Upper lobe of left lung (tissue), 4 donors: ENCODE measurements at regions not wholly inside any gene's neighbourhood (a gene's known extent, or its start where the extent isn't known, plus 50 kb on each side); places are given as distances from the start of the nearest gene placed in this dataset.
"Not testable (repeated sequence)": the region's sequence is repeated elsewhere in the genome, so short reads cannot be mapped to it uniquely, and the experiment has no call there.

Experiments
- CTCF ChIP-seq, 6 experiments: fragments of 450-650 bp in 4 of 6; fragments of 200-600 bp in 2 of 6; sonication (generic) in 2 of 6; IDR thresholded peaks; one replicate each; pipeline ENCODE4 v1.5.1; 2016 to 2019; ENCODE audit warnings: antibody characterized with exemption in 6 of 6
- EP300 ChIP-seq, 4 donors: sonication (generic); formaldehyde crosslinking; IDR thresholded peaks; one replicate each; pipeline ENCODE4 v1.5.1; 2017; ENCODE audit warnings: antibody characterized with exemption in 4 of 4, control low read depth in 2 of 4
- POLR2A ChIP-seq, 4 donors: fragments of 450-650 bp; IDR thresholded peaks; one replicate each; pipeline ENCODE4 v1.5.1; 2016 to 2017; ENCODE audit warnings: antibody characterized with exemption in 4 of 4, mild to moderate bottlenecking in 2 of 4
- POLR2AphosphoS5 ChIP-seq, 2 donors: sonication (generic); formaldehyde crosslinking; IDR thresholded peaks; one replicate each; pipeline ENCODE4 v1.5.1; 2017; ENCODE audit warnings: antibody characterized with exemption in 2 of 2

GRCh38 chr13:111051726-111052232 is 63.3 kb upstream of the ARHGEF7 start:
- not testable (repeated sequence) for TF ChIP-seq POLR2AphosphoS5, POLR2A, CTCF, EP300 (IDR thresholded peaks at IDR 0.05)
